Mesendoderm (in vitro differentiated cells): ENCODE measurements at regions not wholly inside any gene's neighbourhood (a gene's known extent, or its start where the extent isn't known, plus 50 kb on each side); places are given as distances from the start of the nearest gene placed in this dataset.

Source experiments
- DNase-seq: peaks from one replicate; pipeline ENCODE4 v3.0.0; 2013
- H2AK5ac ChIP-seq: 2 replicates; pipeline ENCODE4 v1.6.1; 2013; ENCODE audit warnings: low read length, inconsistent platforms
- H2BK120ac ChIP-seq: 2 replicates; pipeline ENCODE4 v1.6.1; 2013; ENCODE audit warnings: low read depth, mild to moderate bottlenecking, low read length, moderate library complexity, mixed read lengths
- H2BK15ac ChIP-seq: replicated peaks from 2 replicates; pipeline ENCODE4 v1.6.1; 2013; ENCODE audit warnings: low read depth, mild to moderate bottlenecking, moderate library complexity
- H2BK5ac ChIP-seq: 2 replicates; pipeline ENCODE4 v1.6.1; 2013; ENCODE audit warnings: low read length, inconsistent platforms
- H3K18ac ChIP-seq: 2 replicates; pipeline ENCODE4 v1.6.1; 2013; ENCODE audit warnings: mild to moderate bottlenecking, low read length, mixed read lengths
- H3K23ac ChIP-seq: one replicate; pipeline ENCODE4 v1.6.1; 2013; ENCODE audit warnings: low read length
- H3K27ac ChIP-seq: 2 replicates; pipeline ENCODE4 v1.5.1; 2013; ENCODE audit warnings: low read depth, mild to moderate bottlenecking, inconsistent platforms, low read length, moderate library complexity
- H3K27me3 ChIP-seq: 2 replicates; pipeline ENCODE4 v1.6.1; 2013; ENCODE audit warnings: low read length, control low read depth, mild to moderate bottlenecking, inconsistent platforms; ENCODE audit not compliant: insufficient read depth, poor library complexity
- H3K36me3 ChIP-seq: 2 replicates; pipeline ENCODE4 v1.6.1; 2013; ENCODE audit warnings: low read length, inconsistent platforms; ENCODE audit not compliant: control insufficient read depth, insufficient read depth
- H3K4ac ChIP-seq: one replicate; pipeline ENCODE4 v1.6.1; 2013; ENCODE audit warnings: low read depth, mild to moderate bottlenecking, low read length, moderate library complexity
- H3K4me1 ChIP-seq: 2 replicates; pipeline ENCODE4 v1.6.1; 2013; ENCODE audit warnings: low read depth, low read length, inconsistent platforms; ENCODE audit not compliant: control insufficient read depth
- H3K4me2 ChIP-seq: 2 replicates; pipeline ENCODE4 v1.6.1; 2013; ENCODE audit warnings: low read length
- H3K4me3 ChIP-seq: 2 replicates; pipeline ENCODE4 v1.5.1; 2013; ENCODE audit warnings: mild to moderate bottlenecking, low read length
- H3K56ac ChIP-seq: one replicate; pipeline ENCODE4 v1.6.1; 2013; ENCODE audit warnings: low read length
- H3K79me1 ChIP-seq: 2 replicates; pipeline ENCODE4 v1.6.1; 2013; ENCODE audit warnings: low read length, inconsistent platforms
- H3K79me2 ChIP-seq: 2 replicates; pipeline ENCODE4 v1.6.1; 2013; ENCODE audit warnings: mild to moderate bottlenecking, low read length; ENCODE audit not compliant: control insufficient read depth, insufficient read depth
- H3K9ac ChIP-seq: 2 replicates; pipeline ENCODE4 v1.6.1; 2013; ENCODE audit warnings: low read length, inconsistent platforms
- H4K5ac ChIP-seq: one replicate; pipeline ENCODE4 v1.6.1; 2013; ENCODE audit warnings: low read length
- H4K8ac ChIP-seq: one replicate; pipeline ENCODE4 v1.6.1; 2013; ENCODE audit warnings: low read depth, mild to moderate bottlenecking, control low read depth, low read length, moderate library complexity
- WGBS: extraction: QIAGEN DNeasy Blood & Tissue Kit; methylation state at CpG from one replicate; pipeline ENCODE4 v1.1.7; 2013; ENCODE audit warnings: low lambda C conversion rate, missing lambda C conversion rate; ENCODE audit not compliant: insufficient coverage; ENCODE audit errors: extremely low coverage; 5-methylcytosine and 5-hydroxymethylcytosine counted together

GRCh38 chr18:78620326-78620725 lies 359.3 kb upstream of the SALL3 start:
- Histone ChIP-seq H3K27me3 (no peaks in the 10 kb centered on the region), H3K18ac (no peak overlapping the region), H3K79me2 (no peaks in the 10 kb centered on the region), H2BK5ac (no peak overlapping the region), H3K36me3 (no peaks in the 10 kb centered on the region), H3K4me1 (peaks cover 7% of the 10 kb centered on the region), H3K56ac (no peak overlapping the region), H3K4ac (no peak overlapping the region), H4K5ac (no peak overlapping the region), H4K8ac (no peak overlapping the region), H3K4me2 (no peak overlapping the region), H3K9ac (no peak overlapping the region), H2BK120ac (no peak overlapping the region), H2BK15ac (no peak overlapping the region), H3K27ac (no peak overlapping the region), H3K23ac (no peak overlapping the region), H3K79me1 (no peaks in the 10 kb centered on the region), H2AK5ac (no peak overlapping the region), H3K4me3 (no peak overlapping the region)
- no CpG with 5 or more reads among the region's 6 CpGs for WGBS
- DNase-seq = no peak

- no peak overlapping the region for H3K27ac ChIP-seq
- no peak overlapping the region for H2BK5ac ChIP-seq
- no peak overlapping the region for H3K9ac ChIP-seq
- no peak overlapping the region for H2BK15ac ChIP-seq
- no peaks in the 10 kb centered on the region for H3K36me3 ChIP-seq
- H3K4me2 ChIP-seq = no peak overlapping the region
- H2BK120ac ChIP-seq = no peak overlapping the region
- H3K56ac ChIP-seq = no peak overlapping the region
- no peaks in the 10 kb centered on the region for H3K79me1 ChIP-seq
- no CpG with 5 or more reads among the region's 9 CpGs for WGBS
- no peaks in the 10 kb centered on the region for H3K27me3 ChIP-seq
- no peak for DNase-seq
- H3K4me3 ChIP-seq = no peak overlapping the region
- H4K8ac ChIP-seq = no peak overlapping the region
- H3K79me2 ChIP-seq = no peaks in the 10 kb centered on the region
- no peak overlapping the region for H2AK5ac ChIP-seq
- H3K4me1 ChIP-seq = peaks cover 7% of the 10 kb centered on the region
- H4K5ac ChIP-seq = no peak overlapping the region
- H3K23ac ChIP-seq = no peak overlapping the region
- no peak overlapping the region for H3K18ac ChIP-seq
- H3K4ac ChIP-seq = no peak overlapping the region
Observed at GRCh38 chr18:78621141-78621755, 358.4 kb upstream of the SALL3 start.

GRCh38 chr18:78622251-78622906 lies 357.2 kb upstream of the SALL3 start:
- Histone ChIP-seq H3K4me3 (no peak overlapping the region), H3K4me1 (peaks cover 7% of the 10 kb centered on the region), H3K79me2 (no peaks in the 10 kb centered on the region), H4K5ac (no peak overlapping the region), H2BK15ac (no peak overlapping the region), H2BK5ac (no peak overlapping the region), H2AK5ac (no peak overlapping the region), H3K27me3 (no peaks in the 10 kb centered on the region), H3K27ac (no peak overlapping the region), H3K4me2 (no peak overlapping the region), H3K56ac (no peak overlapping the region), H3K23ac (no peak overlapping the region), H2BK120ac (no peak overlapping the region), H3K18ac (no peak overlapping the region), H3K4ac (no peak overlapping the region), H3K79me1 (no peaks in the 10 kb centered on the region), H3K9ac (no peak overlapping the region), H4K8ac (no peak overlapping the region), H3K36me3 (no peaks in the 10 kb centered on the region)
- no peak for DNase-seq
- WGBS = no CpG with 5 or more reads among the region's 11 CpGs

- Histone ChIP-seq H3K4me2 (no peak overlapping the region), H2BK15ac (no peak overlapping the region), H3K79me1 (no peaks in the 10 kb centered on the region), H3K27ac (no peak overlapping the region), H2BK5ac (no peak overlapping the region), H3K56ac (no peak overlapping the region), H2BK120ac (no peak overlapping the region), H3K4me1 (peaks cover 7% of the 10 kb centered on the region), H4K5ac (no peak overlapping the region), H3K4me3 (no peak overlapping the region), H3K36me3 (no peaks in the 10 kb centered on the region), H3K9ac (no peak overlapping the region), H4K8ac (no peak overlapping the region), H2AK5ac (no peak overlapping the region), H3K27me3 (no peaks in the 10 kb centered on the region), H3K23ac (no peak overlapping the region), H3K4ac (no peak overlapping the region), H3K79me2 (no peaks in the 10 kb centered on the region), H3K18ac (no peak overlapping the region)
- no CpG with 5 or more reads among the region's 16 CpGs for WGBS
- DNase-seq = no peak
Observed at GRCh38 chr18:78622907-78623541, 356.6 kb upstream of the SALL3 start.

DNA sequence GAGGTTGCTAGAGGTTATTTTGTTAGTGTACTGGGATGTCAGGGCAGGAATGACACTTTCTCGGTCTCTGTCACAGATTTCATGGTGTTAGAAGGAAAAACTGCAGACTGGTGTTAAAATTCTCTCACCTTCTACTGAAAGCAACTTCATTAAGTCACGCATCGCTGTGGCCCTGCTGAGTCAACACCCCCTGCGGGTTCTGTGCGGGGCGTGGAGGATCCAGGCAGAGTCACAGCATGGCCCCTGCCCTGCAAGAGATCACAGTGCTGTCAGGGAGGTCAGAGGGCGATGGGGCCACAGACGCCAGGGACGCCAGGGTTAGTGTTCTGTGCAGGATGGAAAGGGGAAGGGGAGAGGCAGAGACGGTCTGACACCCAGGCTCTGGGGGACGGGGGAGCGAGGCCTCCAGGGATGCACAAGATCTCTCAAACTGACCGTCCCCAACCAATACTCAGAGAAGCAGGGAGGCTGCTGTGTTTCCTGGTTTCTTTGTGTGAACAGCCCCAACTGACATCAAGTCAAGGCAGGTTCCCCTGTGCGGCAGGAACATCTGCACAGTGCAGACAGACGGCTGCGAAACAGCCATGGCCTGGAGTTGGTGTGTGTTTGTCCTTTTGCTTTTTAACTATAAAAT lies 354.9 kb upstream of the SALL3 start:
- peaks cover 3% of the 10 kb centered on the region for H3K4me1 ChIP-seq
- no peak overlapping the region for H2AK5ac ChIP-seq
- no peak overlapping the region for H4K5ac ChIP-seq
- no peak overlapping the region for H3K27ac ChIP-seq
- H3K36me3 ChIP-seq = no peaks in the 10 kb centered on the region
- no peak overlapping the region for H3K4me2 ChIP-seq
- no peaks in the 10 kb centered on the region for H3K27me3 ChIP-seq
- no peak overlapping the region for H4K8ac ChIP-seq
- WGBS = no CpG with 5 or more reads among the region's 16 CpGs
- no peak overlapping the region for H3K9ac ChIP-seq
- DNase-seq = peak; percentile 79
- H3K56ac ChIP-seq = no peak overlapping the region
- no peaks in the 10 kb centered on the region for H3K79me2 ChIP-seq
- H2BK120ac ChIP-seq = no peak overlapping the region
- no peaks in the 10 kb centered on the region for H3K79me1 ChIP-seq
- no peak overlapping the region for H3K4ac ChIP-seq
- no peak overlapping the region for H2BK15ac ChIP-seq
- H3K23ac ChIP-seq = no peak overlapping the region
- H2BK5ac ChIP-seq = no peak overlapping the region
- H3K4me3 ChIP-seq = no peak overlapping the region
- no peak overlapping the region for H3K18ac ChIP-seq
